ENCODE measurements at regions not wholly inside any gene's neighbourhood (a gene's known extent, or its start where the extent isn't known, plus 50 kb on each side); places are given as distances from the start of the nearest gene placed in this dataset.

DNA sequence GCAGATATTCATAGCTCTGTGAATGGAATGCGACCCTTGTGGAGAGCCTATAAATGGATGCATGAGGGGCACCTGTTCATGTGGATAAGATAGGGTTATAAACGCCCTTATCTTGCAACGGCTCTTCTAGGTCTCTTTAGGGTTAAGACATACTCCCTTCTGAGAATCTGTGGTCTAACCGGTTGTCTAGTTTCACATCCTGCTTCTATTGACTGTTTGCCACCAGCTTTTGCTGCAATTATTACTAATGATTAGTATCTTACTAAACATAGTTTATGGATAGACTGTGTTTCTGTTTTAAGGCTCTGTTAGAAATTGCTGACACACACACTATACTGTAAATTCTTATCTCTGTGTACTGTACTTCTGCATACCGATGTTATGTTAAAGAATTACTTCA is 198.9 kb upstream of the CYLC2 start:
- H3K27ac ChIP-seq = no peak overlapping the region
- no peak overlapping the region for H3K4me2 ChIP-seq (ENCODE audit: low read length)
- no peak overlapping the region for H2AFZ ChIP-seq
- no peaks in the 10 kb centered on the region for H3K9me3 ChIP-seq (ENCODE audit: control insufficient read depth, low read length)
- H3K79me2 ChIP-seq = no peaks in the 10 kb centered on the region
- H3K4me1 ChIP-seq = no peaks in the 10 kb centered on the region
- no peaks in the 10 kb centered on the region for H3K27me3 ChIP-seq (ENCODE audit: control insufficient read depth, insufficient read depth, low read length)
- no peak overlapping the region for H3K4me3 ChIP-seq (ENCODE audit: low read depth, low read length)
- no peak overlapping the region for H3K9ac ChIP-seq
- H3K36me3 ChIP-seq (ENCODE audit: control insufficient read depth, insufficient read depth, low read length) = no peaks in the 10 kb centered on the region
- TF ChIP-seq, protein P1, sequence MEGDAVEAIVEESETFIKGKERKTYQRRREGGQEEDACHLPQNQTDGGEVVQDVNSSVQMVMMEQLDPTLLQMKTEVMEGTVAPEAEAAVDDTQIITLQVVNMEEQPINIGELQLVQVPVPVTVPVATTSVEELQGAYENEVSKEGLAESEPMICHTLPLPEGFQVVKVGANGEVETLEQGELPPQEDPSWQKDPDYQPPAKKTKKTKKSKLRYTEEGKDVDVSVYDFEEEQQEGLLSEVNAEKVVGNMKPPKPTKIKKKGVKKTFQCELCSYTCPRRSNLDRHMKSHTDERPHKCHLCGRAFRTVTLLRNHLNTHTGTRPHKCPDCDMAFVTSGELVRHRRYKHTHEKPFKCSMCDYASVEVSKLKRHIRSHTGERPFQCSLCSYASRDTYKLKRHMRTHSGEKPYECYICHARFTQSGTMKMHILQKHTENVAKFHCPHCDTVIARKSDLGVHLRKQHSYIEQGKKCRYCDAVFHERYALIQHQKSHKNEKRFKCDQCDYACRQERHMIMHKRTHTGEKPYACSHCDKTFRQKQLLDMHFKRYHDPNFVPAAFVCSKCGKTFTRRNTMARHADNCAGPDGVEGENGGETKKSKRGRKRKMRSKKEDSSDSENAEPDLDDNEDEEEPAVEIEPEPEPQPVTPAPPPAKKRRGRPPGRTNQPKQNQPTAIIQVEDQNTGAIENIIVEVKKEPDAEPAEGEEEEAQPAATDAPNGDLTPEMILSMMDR (IDR thresholded peaks at IDR 0.05) = no peak

DNA sequence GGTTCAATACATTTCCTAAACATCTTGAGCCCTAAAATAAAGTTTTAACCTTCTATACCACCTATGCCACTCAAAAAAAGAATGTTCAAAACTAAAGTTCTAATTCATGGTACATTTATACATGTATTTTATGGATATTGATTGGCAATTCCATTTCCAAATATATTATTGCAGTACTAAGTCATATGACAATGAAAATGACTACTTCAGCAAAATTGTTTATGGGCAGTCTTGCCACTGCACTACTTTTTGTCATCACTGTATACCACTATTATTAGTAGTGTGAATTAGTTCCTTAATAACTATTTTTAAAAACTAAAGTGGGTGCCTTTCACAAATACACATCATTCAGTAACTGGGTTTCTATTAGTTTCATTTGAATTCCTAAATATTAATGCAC is 199.6 kb upstream of the CYLC2 start:
- Histone ChIP-seq H3K4me2 (ENCODE audit: low read length) (no peak overlapping the region), H2AFZ (no peak overlapping the region), H3K27me3 (ENCODE audit: control insufficient read depth, insufficient read depth, low read length) (no peaks in the 10 kb centered on the region), H3K36me3 (ENCODE audit: control insufficient read depth, insufficient read depth, low read length) (no peaks in the 10 kb centered on the region), H3K27ac (no peak overlapping the region), H3K9me3 (ENCODE audit: control insufficient read depth, low read length) (no peaks in the 10 kb centered on the region), H3K9ac (no peak overlapping the region), H3K4me3 (ENCODE audit: low read depth, low read length) (no peak overlapping the region), H3K79me2 (no peaks in the 10 kb centered on the region), H3K4me1 (no peaks in the 10 kb centered on the region)
- TF ChIP-seq, protein P1 (IDR thresholded peaks at IDR 0.05) = no peak

DNA sequence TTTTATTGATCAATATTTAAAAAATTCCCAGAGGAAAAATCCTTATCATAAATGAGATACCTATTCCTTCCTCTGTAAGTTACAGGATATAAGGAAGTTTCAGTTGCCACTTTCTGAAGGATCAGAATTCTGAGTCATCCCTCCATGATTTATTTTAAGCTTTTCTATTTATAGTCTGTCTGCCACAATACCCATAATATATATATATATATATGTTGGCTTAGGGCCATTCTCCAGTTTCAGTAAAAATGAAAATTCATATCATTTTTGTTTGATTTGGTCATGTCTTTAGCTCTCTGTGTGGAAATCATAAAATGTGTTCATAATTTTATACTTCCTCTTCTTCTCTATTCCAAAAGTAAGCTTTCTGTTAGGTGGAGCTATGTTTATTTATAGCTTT is 215.8 kb upstream of the CYLC2 start:
- no peaks in the 10 kb centered on the region for H3K36me3 ChIP-seq (ENCODE audit: control insufficient read depth, insufficient read depth, low read length)
- H3K4me1 ChIP-seq = no peaks in the 10 kb centered on the region
- TF ChIP-seq, protein P1 (IDR thresholded peaks at IDR 0.05) = no peak
- no peaks in the 10 kb centered on the region for H3K27me3 ChIP-seq (ENCODE audit: control insufficient read depth, insufficient read depth, low read length)
- no peak overlapping the region for H3K4me3 ChIP-seq (ENCODE audit: low read depth, low read length)
- H3K9ac ChIP-seq = no peak overlapping the region
- no peaks in the 10 kb centered on the region for H3K9me3 ChIP-seq (ENCODE audit: control insufficient read depth, low read length)
- H3K27ac ChIP-seq = no peak overlapping the region
- no peaks in the 10 kb centered on the region for H3K79me2 ChIP-seq
- no peak overlapping the region for H2AFZ ChIP-seq
- no peak overlapping the region for H3K4me2 ChIP-seq (ENCODE audit: low read length)

DNA sequence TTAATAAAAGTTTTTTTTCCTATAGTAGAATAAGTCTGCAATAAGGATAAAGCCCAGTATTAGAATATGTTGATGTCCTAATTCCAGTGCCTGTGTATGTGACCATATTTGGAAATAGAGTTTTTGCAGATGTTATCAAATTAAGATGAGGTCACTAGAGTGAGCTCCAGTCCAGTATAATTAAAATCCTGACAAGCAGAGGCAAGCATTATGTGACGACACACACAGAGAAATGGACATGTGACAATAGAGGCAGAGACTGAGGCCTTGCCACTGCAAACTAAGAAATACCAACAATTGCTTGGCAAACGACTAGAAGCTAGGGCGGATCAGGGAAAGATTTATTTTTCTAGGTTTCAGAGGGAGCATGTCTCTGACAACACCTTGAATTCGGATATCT is 216.4 kb upstream of the CYLC2 start:
- H3K9me3 ChIP-seq (ENCODE audit: control insufficient read depth, low read length) = no peaks in the 10 kb centered on the region
- no peaks in the 10 kb centered on the region for H3K27me3 ChIP-seq (ENCODE audit: control insufficient read depth, insufficient read depth, low read length)
- H3K79me2 ChIP-seq = no peaks in the 10 kb centered on the region
- TF ChIP-seq, protein P1 (IDR thresholded peaks at IDR 0.05) = no peak
- H3K27ac ChIP-seq = no peak overlapping the region
- H3K36me3 ChIP-seq (ENCODE audit: control insufficient read depth, insufficient read depth, low read length) = no peaks in the 10 kb centered on the region
- no peak overlapping the region for H3K4me3 ChIP-seq (ENCODE audit: low read depth, low read length)
- no peak overlapping the region for H3K9ac ChIP-seq
- H3K4me2 ChIP-seq (ENCODE audit: low read length) = no peak overlapping the region
- no peak overlapping the region for H2AFZ ChIP-seq
- H3K4me1 ChIP-seq = no peaks in the 10 kb centered on the region

DNA sequence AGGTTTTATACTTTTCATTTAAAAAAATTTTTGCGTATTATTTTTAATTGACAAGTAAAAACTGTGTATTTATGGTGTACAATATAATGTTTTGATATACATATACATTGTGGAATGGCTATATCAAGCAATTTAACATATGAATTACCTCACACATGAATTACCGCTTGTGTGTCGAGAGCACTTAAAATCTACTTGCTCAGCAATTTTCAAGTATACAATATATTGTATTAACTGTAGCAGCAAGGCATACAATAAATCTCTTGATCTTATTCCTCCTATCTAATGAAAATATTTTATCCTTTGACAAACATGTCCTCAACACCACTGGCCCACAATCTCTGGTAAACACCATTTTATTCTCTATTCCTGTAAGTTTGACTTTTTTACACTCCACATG is 224.4 kb upstream of the CYLC2 start:
- TF ChIP-seq, protein P1 (IDR thresholded peaks at IDR 0.05) = no peak

More for the DNA sequence above, 224.4 kb upstream of the CYLC2 start:
- Histone ChIP-seq H3K27me3 (ENCODE audit: control insufficient read depth, insufficient read depth, low read length) (no peaks in the 10 kb centered on the region), H2AFZ (no peak overlapping the region), H3K4me2 (ENCODE audit: low read length) (no peak overlapping the region), H3K36me3 (ENCODE audit: control insufficient read depth, insufficient read depth, low read length) (no peaks in the 10 kb centered on the region), H3K9me3 (ENCODE audit: control insufficient read depth, low read length) (no peaks in the 10 kb centered on the region), H3K4me3 (ENCODE audit: low read depth, low read length) (no peak overlapping the region), H3K9ac (no peak overlapping the region), H3K4me1 (no peaks in the 10 kb centered on the region), H3K79me2 (no peaks in the 10 kb centered on the region), H3K27ac (no peak overlapping the region)
